GM12874 (cell line): ENCODE measurements at regions not wholly inside any gene's neighbourhood (a gene's known extent, or its start where the extent isn't known, plus 50 kb on each side); places are given as distances from the start of the nearest gene placed in this dataset.

Experiments
- CTCF ChIP-seq: IDR thresholded peaks from 2 replicates; pipeline ENCODE4 v1.5.1; 2011; ENCODE audit warnings: low read depth, mild to moderate bottlenecking, control low read depth, low read length, moderate library complexity; ENCODE audit not compliant: insufficient read depth

GRCh38 chr2:156852210-156852609 is 405.3 kb upstream of the GALNT5 start:
- no peak for TF ChIP-seq CTCF

DNA sequence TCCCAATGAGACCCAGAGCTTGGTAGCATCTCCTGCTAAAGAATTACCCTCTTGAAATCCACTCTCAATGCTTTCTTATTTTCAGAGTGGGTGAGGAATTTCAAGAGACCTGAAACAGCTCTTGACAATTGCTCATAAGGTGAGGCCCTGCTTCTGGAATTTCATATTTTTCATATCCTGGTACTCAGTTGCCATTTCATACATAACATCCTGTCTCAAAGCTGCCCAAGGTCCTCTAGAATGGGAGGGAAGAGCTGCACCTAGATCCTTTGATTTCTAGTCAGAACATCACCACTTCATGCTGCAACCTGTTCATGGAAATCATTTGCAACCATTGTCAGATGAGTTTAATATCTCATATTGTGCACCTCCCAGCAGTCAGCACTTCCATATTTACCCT is 404.8 kb upstream of the GALNT5 start:
- no peak for TF ChIP-seq CTCF

DNA sequence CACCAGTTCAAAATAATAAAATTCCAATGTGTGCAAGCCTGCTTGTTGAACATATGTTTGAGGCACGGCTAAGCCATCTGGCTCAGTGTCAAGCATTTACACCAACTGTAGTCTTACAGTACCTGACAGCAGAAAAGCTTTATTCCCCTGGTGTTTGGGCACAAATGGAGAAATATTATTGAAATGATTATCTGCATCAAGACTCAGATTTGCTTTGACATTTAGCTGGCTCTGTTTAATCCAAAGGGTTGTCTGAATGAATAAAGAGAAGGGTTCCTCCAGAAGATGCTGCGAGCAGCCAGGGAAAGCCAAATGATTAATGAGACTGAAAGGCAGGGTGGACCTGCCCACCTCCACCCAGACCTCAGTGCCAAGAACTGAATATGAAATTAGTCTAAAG is 393.2 kb upstream of the GALNT5 start:
- TF ChIP-seq CTCF, result no peak

DNA sequence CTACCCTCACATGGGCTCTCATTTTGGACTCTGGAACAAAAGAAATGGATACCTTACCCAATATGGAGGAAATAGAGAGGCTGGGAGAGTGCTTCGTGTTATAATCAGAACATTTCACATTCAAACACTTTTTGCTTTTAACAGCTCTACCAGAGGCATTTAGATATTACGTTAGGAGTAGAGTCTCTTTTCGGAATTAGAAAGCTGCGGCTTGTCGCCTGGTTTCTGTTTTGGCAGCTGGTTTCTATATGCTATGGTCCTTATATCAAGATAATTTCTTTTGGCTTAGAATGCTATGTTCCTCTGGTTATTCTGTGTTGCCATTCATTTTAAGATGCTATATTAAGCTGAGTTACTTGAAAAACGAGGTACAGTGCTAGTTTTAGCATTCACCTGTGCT is 392.8 kb upstream of the GALNT5 start:
- no peak for TF ChIP-seq CTCF

DNA sequence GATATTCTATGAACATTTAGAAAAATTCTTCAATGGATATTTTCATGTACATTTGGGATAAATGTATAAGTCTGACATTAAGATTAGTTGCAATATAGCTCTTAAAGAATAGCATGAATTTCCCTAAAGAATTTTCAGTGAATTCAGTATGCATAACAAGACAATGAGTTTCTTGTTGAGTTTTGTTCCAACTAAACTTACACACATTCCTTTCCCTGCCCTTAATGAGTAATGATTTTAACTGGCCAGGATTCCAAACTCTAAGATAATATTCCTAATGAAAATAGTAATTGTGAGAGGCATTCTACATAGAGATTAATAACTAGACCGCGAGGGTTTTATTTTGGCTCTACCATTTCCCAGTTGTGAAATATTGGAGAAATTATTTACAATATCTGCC is 390.3 kb upstream of the GALNT5 start:
- no peak for TF ChIP-seq CTCF

DNA sequence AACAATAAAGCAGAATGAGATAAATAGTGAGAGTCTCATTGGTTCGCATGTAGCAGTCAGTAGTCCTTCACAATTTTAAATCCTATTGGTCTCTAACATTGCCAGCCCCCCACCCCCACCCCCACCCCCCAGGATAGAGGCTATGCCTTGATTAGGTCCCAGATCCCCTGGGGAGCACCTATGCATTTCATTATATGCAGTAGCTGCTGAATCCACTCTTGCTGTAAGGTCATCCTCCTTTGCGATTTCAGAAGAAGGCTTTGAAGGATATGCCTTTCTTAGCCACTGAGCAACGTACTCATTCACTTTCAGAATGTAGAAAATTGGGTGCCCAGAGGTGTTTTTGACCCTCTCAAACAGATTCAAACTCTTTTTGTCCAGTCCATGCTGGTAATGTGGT is 382.8 kb upstream of the GALNT5 start:
- no peak for TF ChIP-seq CTCF

- no peak for TF ChIP-seq CTCF
These were observed 373.7 kb upstream of the GALNT5 start for GRCh38 chr2:156883804-156884203.

- no peak for TF ChIP-seq CTCF
These were observed 373.3 kb upstream of the GALNT5 start for GRCh38 chr2:156884216-156884615.
